MCF 10A (cell line): ENCODE measurements at regions not wholly inside any gene's neighbourhood (a gene's known extent, or its start where the extent isn't known, plus 50 kb on each side); places are given as distances from the start of the nearest gene placed in this dataset.
"Not testable (repeated sequence)": the region's sequence is repeated elsewhere in the genome, so short reads cannot be mapped to it uniquely, and the experiment has no call there.

Experiments
- BruUV-seq: library from RNA; stranded (reverse); fragments of 400-500 nt; replicated peaks from 2 replicates; lab custom pipeline; 2021; lab: Mats Ljungman, UMichigan
- CTCF ChIA-PET: fragments of 300-600 bp; sonication (Branson Sonifier 250); formaldehyde crosslinking; extraction: SDS; loops from one replicate; lab custom pipeline; 2021; ENCODE audit warnings: antibody characterized with exemption, inconsistent platforms; lab: Yijun Ruan, JAX
- POLR2A ChIA-PET: fragments of 300-600, 350-650 bp; sonication (Branson Sonifier 250); formaldehyde crosslinking; extraction: SDS; loops from one replicate; lab custom pipeline; 2020; ENCODE audit warnings: antibody characterized with exemption, inconsistent platforms; lab: Yijun Ruan, JAX
- DNase-seq: peaks from one replicate; pipeline ENCODE4 v3.0.0-alpha.2; 2018; ENCODE audit not compliant: unreplicated experiment
- H3K27ac Mint-ChIP-seq: one replicate; pipeline ENCODE4 v1.8.0; 2022; ENCODE audit warnings: mild to moderate bottlenecking, low read depth, mixed read lengths; ENCODE audit not compliant: unreplicated experiment
- H3K27me3 Mint-ChIP-seq: one replicate; pipeline ENCODE4 v1.8.0; 2022; ENCODE audit warnings: mixed read lengths; ENCODE audit not compliant: insufficient read depth, unreplicated experiment
- H3K36me3 Mint-ChIP-seq: one replicate; pipeline ENCODE4 v1.8.0; 2022; ENCODE audit warnings: mild to moderate bottlenecking, moderate library complexity, mixed read lengths; ENCODE audit not compliant: insufficient read depth, unreplicated experiment
- H3K4me1 Mint-ChIP-seq: one replicate; pipeline ENCODE4 v1.8.0; 2022; ENCODE audit warnings: mixed read lengths; ENCODE audit not compliant: insufficient read depth, unreplicated experiment
- H3K4me3 Mint-ChIP-seq: one replicate; pipeline ENCODE4 v1.8.0; 2022; ENCODE audit warnings: mild to moderate bottlenecking, moderate library complexity, mixed read lengths; ENCODE audit not compliant: unreplicated experiment
- H3K9me3 Mint-ChIP-seq: one replicate; pipeline ENCODE4 v1.8.0; 2022; ENCODE audit warnings: mixed read lengths; ENCODE audit not compliant: unreplicated experiment
- intact Hi-C: fragments of 100-400 bp; cut with micrococcal nuclease; formaldehyde crosslinking; loops from 2 replicates; pipeline ENCODE4 v1.14.1; 2022

- BruUV-seq, H3K4me3 Mint-ChIP-seq, POLR2A ChIA-PET, CTCF ChIA-PET, H3K27ac Mint-ChIP-seq, DNase-seq, H3K36me3 Mint-ChIP-seq, H3K9me3 Mint-ChIP-seq, H3K4me1 Mint-ChIP-seq, intact Hi-C loops, H3K27me3 Mint-ChIP-seq: not testable (repeated sequence)
Measured at GRCh38 chr5:62243046-62243445, 63.0 kb upstream of the KIF2A start.

GRCh38 chr5:62248192-62248591 is 57.8 kb upstream of the KIF2A start:
- intact Hi-C loops, H3K36me3 Mint-ChIP-seq, CTCF ChIA-PET, H3K9me3 Mint-ChIP-seq, H3K4me3 Mint-ChIP-seq, BruUV-seq, H3K4me1 Mint-ChIP-seq, H3K27me3 Mint-ChIP-seq: not testable (repeated sequence)
- POLR2A ChIA-PET, result interaction anchor here (0.7 kb wide), 2 partner anchors 16 to 1231 kb away, joined by 3 read pairs; no protein-coding TSS in a partner anchor
- DNase-seq, result peak; percentile 33
- H3K27ac Mint-ChIP-seq, result peak overlapping the region; percentile 77

GRCh38 chr5:62250085-62250484 is 55.9 kb upstream of the KIF2A start:
- CTCF ChIA-PET, H3K4me3 Mint-ChIP-seq, H3K36me3 Mint-ChIP-seq, H3K4me1 Mint-ChIP-seq, H3K9me3 Mint-ChIP-seq, H3K27ac Mint-ChIP-seq, DNase-seq, intact Hi-C loops, BruUV-seq, H3K27me3 Mint-ChIP-seq: not testable (repeated sequence)
- POLR2A ChIA-PET, result interaction anchor here (1.4 kb wide), 1 partner anchor 18 kb away, joined by 5 read pairs; no protein-coding TSS in a partner anchor

- H3K36me3 Mint-ChIP-seq, POLR2A ChIA-PET, H3K9me3 Mint-ChIP-seq, DNase-seq, CTCF ChIA-PET, intact Hi-C loops, H3K4me1 Mint-ChIP-seq, H3K27ac Mint-ChIP-seq, H3K27me3 Mint-ChIP-seq, H3K4me3 Mint-ChIP-seq, BruUV-seq: not testable (repeated sequence)
Measured at GRCh38 chr5:62250919-62251318, 55.1 kb upstream of the KIF2A start.

- BruUV-seq, DNase-seq, POLR2A ChIA-PET, H3K4me3 Mint-ChIP-seq, H3K9me3 Mint-ChIP-seq, H3K36me3 Mint-ChIP-seq, H3K27ac Mint-ChIP-seq, H3K27me3 Mint-ChIP-seq, intact Hi-C loops, H3K4me1 Mint-ChIP-seq: not testable (repeated sequence)
- CTCF ChIA-PET, result interaction anchor here (0.6 kb wide), 1 partner anchor 1242 kb away, joined by 3 read pairs; no protein-coding TSS in a partner anchor
Measured at GRCh38 chr5:62252519-62252918, 53.5 kb upstream of the KIF2A start.

- BruUV-seq, DNase-seq, CTCF ChIA-PET, intact Hi-C loops, H3K27ac Mint-ChIP-seq, H3K27me3 Mint-ChIP-seq, H3K4me1 Mint-ChIP-seq, H3K36me3 Mint-ChIP-seq, POLR2A ChIA-PET, H3K4me3 Mint-ChIP-seq, H3K9me3 Mint-ChIP-seq: not testable (repeated sequence)
Measured at GRCh38 chr5:62255551-62255950, 50.5 kb upstream of the KIF2A start.
